H1 (cell line): ENCODE measurements at regions not wholly inside any gene's neighbourhood (a gene's known extent, or its start where the extent isn't known, plus 50 kb on each side); places are given as distances from the start of the nearest gene placed in this dataset.

Experiments
- CEBPB ChIP-seq: IDR thresholded peaks from 2 replicates; pipeline ENCODE4 v1.6.1; 2012; ENCODE audit warnings: low read depth, low read length
- GTF2F1 ChIP-seq: IDR thresholded peaks from 2 replicates; pipeline ENCODE4 v1.6.1; 2012; ENCODE audit warnings: low read depth, low read length, improper control_type of control experiment, borderline replicate concordance
- NRF1 ChIP-seq: IDR thresholded peaks from 2 replicates; pipeline ENCODE4 v1.6.1; 2011; ENCODE audit warnings: mild to moderate bottlenecking, low read depth, low read length, improper control_type of control experiment
- POLR2A ChIP-seq, 2 experiments: IDR thresholded peaks; 1 replicate in 1 of 2; 2 replicates in 1 of 2; pipeline ENCODE4 v1.6.1; 2011; ENCODE audit warnings: low read depth in 2 of 2, low read length in 2 of 2, mild to moderate bottlenecking in 2 of 2; ENCODE audit errors: control extremely low read depth in 1 of 2
- SP1 ChIP-seq: IDR thresholded peaks from 2 replicates; pipeline ENCODE4 v1.6.1; 2011; ENCODE audit warnings: low read depth, low read length
- SRF ChIP-seq: IDR thresholded peaks from 2 replicates; pipeline ENCODE4 v1.6.1; 2011; ENCODE audit warnings: mild to moderate bottlenecking, low read depth, low read length, moderate library complexity
- YY1 ChIP-seq: IDR thresholded peaks from 2 replicates; pipeline ENCODE4 v1.6.1; 2011; ENCODE audit warnings: low read depth, mild to moderate bottlenecking, low read length

- TF ChIP-seq CEBPB: no peak
- no peak for TF ChIP-seq GTF2F1
- no peak for TF ChIP-seq SP1
- no peak for TF ChIP-seq NRF1
- no peak for TF ChIP-seq SRF
- no peak for TF ChIP-seq YY1
- no peak for TF ChIP-seq POLR2A (IDR thresholded peaks at IDR 0.05; ENCODE audit: control extremely low read depth in 1 of 2, low read depth in 2 of 2, low read length in 2 of 2)
Measured at GRCh38 chr3:181930105-181930504, 218.4 kb downstream of the SOX2 start.
